ENCODE measurements at regions not wholly inside any gene's neighbourhood (a gene's known extent, or its start where the extent isn't known, plus 50 kb on each side); places are given as distances from the start of the nearest gene placed in this dataset.

DNA sequence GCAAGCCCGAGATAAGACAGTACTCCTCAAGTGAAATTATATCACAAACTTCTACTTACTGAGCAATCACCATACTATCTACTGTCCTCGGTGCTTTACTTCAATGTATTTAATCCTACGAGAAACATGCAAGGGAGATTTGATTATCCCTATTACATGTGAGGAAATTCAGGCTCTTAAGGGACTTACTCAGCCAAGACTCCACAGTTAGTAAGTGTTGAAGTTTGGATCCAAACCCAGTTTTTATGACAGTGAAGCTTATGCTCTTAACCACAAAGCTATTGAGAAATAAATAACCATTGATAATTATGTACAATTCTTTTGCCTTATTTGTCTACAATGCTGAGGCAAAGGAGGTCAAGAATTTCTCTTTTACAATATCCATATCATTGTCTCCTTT, 672.9 kb upstream of the ACVR2A start:
- H3K36me3 Mint-ChIP-seq (ENCODE audit: unreplicated experiment), result no peaks in the 10 kb centered on the region
- no peaks in the 10 kb centered on the region for H3K4me1 Mint-ChIP-seq (ENCODE audit: unreplicated experiment)
- no peak for DNase-seq (ENCODE audit: extremely low spot score, unreplicated experiment)
- H3K9me3 Mint-ChIP-seq (ENCODE audit: unreplicated experiment), result no peaks in the 10 kb centered on the region
- no peak overlapping the region for H3K4me3 Mint-ChIP-seq (ENCODE audit: unreplicated experiment)
- TF ChIP-seq CTCF (IDR thresholded peaks at IDR 0.05), result no peak
- no peak overlapping the region for H3K27ac Mint-ChIP-seq (ENCODE audit: unreplicated experiment)
- no peaks in the 10 kb centered on the region for H3K27me3 Mint-ChIP-seq (ENCODE audit: unreplicated experiment)

GRCh38 chr2:147170932-147171331, 673.9 kb upstream of the ACVR2A start:
- Mint-ChIP-seq H3K36me3 (ENCODE audit: unreplicated experiment) (no peaks in the 10 kb centered on the region), H3K4me3 (ENCODE audit: unreplicated experiment) (no peak overlapping the region), H3K4me1 (ENCODE audit: unreplicated experiment) (no peaks in the 10 kb centered on the region), H3K27ac (ENCODE audit: unreplicated experiment) (no peak overlapping the region), H3K27me3 (ENCODE audit: unreplicated experiment) (no peaks in the 10 kb centered on the region), H3K9me3 (ENCODE audit: unreplicated experiment) (no peaks in the 10 kb centered on the region)
- no peak for TF ChIP-seq CTCF (IDR thresholded peaks at IDR 0.05)
- no peak for DNase-seq (ENCODE audit: extremely low spot score, unreplicated experiment)

DNA sequence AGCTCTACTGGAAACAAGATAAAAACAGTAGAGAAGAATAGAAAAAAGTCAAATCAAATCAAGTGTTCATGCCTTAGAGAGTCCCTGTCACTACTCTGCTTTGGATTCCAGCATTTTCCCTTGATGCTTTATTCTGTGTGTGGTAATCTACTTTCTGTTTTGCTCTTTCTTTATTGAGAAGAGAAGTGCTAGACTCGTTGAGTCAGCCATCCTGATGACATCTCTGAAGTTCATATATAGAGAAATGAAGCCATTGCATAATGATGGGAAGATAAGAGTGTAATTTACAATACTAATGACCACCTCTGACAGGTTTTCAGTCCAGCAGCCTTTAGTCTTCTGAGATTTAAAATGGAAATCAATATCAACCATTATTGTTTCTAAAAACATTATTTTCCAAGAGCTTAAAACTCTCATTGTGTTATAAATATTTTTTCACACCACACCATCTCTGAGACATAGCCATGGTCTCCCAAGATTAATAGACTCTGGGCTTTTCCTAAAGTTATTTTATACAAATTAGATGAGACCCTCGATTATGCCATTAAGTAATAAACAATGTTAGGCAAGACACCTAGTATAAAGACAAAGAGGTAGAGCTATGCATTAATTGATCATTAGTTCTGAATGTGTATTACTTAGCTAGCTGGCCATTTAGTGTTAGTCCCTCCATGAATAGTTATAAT, 679.0 kb upstream of the ACVR2A start:
- no peak for TF ChIP-seq CTCF (IDR thresholded peaks at IDR 0.05)
- Mint-ChIP-seq H3K4me1 (ENCODE audit: unreplicated experiment) (no peaks in the 10 kb centered on the region), H3K4me3 (ENCODE audit: unreplicated experiment) (no peak overlapping the region), H3K36me3 (ENCODE audit: unreplicated experiment) (no peaks in the 10 kb centered on the region), H3K27ac (ENCODE audit: unreplicated experiment) (no peak overlapping the region), H3K9me3 (ENCODE audit: unreplicated experiment) (no peaks in the 10 kb centered on the region), H3K27me3 (ENCODE audit: unreplicated experiment) (no peaks in the 10 kb centered on the region)
- DNase-seq (ENCODE audit: extremely low spot score, unreplicated experiment), result no peak

GRCh38 chr2:147164563-147164962, 680.3 kb upstream of the ACVR2A start:
- TF ChIP-seq CTCF (IDR thresholded peaks at IDR 0.05), result no peak
- H3K27ac Mint-ChIP-seq (ENCODE audit: unreplicated experiment), result no peak overlapping the region
- no peak overlapping the region for H3K4me3 Mint-ChIP-seq (ENCODE audit: unreplicated experiment)
- DNase-seq (ENCODE audit: extremely low spot score, unreplicated experiment), result no peak
- H3K27me3 Mint-ChIP-seq (ENCODE audit: unreplicated experiment), result no peaks in the 10 kb centered on the region
- H3K36me3 Mint-ChIP-seq (ENCODE audit: unreplicated experiment), result no peaks in the 10 kb centered on the region
- H3K9me3 Mint-ChIP-seq (ENCODE audit: unreplicated experiment), result no peaks in the 10 kb centered on the region
- H3K4me1 Mint-ChIP-seq (ENCODE audit: unreplicated experiment), result no peaks in the 10 kb centered on the region

- no peak for TF ChIP-seq CTCF (IDR thresholded peaks at IDR 0.05)
- H3K36me3 Mint-ChIP-seq (ENCODE audit: unreplicated experiment), result no peaks in the 10 kb centered on the region
- no peak overlapping the region for H3K4me3 Mint-ChIP-seq (ENCODE audit: unreplicated experiment)
- DNase-seq (ENCODE audit: extremely low spot score, unreplicated experiment), result no peak
- no peak overlapping the region for H3K27ac Mint-ChIP-seq (ENCODE audit: unreplicated experiment)
- peaks cover 3% of the 10 kb centered on the region for H3K27me3 Mint-ChIP-seq (ENCODE audit: unreplicated experiment)
- no peaks in the 10 kb centered on the region for H3K9me3 Mint-ChIP-seq (ENCODE audit: unreplicated experiment)
- no peaks in the 10 kb centered on the region for H3K4me1 Mint-ChIP-seq (ENCODE audit: unreplicated experiment)
Measured at GRCh38 chr2:147161746-147162145, 683.1 kb upstream of the ACVR2A start.

All from osteocyte (in vitro differentiated cells).